ENCODE measurements at regions not wholly inside any gene's neighbourhood (a gene's known extent, or its start where the extent isn't known, plus 50 kb on each side); places are given as distances from the start of the nearest gene placed in this dataset.

DNA sequence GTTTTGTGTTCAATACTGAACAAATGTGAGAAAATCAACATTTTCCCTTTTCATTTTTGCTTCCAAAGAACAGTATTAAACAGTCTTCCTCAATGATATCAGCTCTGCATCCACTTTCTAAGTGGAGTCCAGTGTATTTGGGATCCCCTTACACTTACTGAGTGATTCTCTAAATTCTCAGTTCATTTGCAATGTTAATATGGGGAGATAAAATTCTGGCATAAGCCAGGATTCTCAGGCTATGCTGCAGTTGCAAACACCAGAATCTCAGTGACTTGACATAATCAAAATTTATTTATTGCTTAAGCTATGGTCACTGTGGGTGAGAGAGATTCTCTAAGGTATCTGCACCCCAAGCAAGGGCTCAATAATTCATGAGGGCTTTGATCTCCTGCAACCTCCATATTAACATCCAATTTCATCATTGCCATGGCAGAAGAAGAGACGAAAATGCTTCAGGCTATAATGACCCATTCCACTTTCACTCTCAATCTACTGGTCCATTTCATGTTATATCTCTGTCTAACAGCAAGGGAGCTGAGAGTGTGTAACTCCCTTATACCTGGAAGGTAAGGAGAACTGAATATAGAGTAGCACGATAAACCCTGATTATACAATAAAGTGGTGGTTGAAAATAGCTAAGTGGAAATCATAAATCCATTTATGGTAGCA lies 64.1 kb upstream of the CARD18 start:
- TF ChIP-seq, protein P1, sequence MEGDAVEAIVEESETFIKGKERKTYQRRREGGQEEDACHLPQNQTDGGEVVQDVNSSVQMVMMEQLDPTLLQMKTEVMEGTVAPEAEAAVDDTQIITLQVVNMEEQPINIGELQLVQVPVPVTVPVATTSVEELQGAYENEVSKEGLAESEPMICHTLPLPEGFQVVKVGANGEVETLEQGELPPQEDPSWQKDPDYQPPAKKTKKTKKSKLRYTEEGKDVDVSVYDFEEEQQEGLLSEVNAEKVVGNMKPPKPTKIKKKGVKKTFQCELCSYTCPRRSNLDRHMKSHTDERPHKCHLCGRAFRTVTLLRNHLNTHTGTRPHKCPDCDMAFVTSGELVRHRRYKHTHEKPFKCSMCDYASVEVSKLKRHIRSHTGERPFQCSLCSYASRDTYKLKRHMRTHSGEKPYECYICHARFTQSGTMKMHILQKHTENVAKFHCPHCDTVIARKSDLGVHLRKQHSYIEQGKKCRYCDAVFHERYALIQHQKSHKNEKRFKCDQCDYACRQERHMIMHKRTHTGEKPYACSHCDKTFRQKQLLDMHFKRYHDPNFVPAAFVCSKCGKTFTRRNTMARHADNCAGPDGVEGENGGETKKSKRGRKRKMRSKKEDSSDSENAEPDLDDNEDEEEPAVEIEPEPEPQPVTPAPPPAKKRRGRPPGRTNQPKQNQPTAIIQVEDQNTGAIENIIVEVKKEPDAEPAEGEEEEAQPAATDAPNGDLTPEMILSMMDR (IDR thresholded peaks at IDR 0.05), result no peak
- no peak for TF ChIP-seq POLR2A (IDR thresholded peaks at IDR 0.05)
